ENCODE measurements at regions not wholly inside any gene's neighbourhood (a gene's known extent, or its start where the extent isn't known, plus 50 kb on each side); places are given as distances from the start of the nearest gene placed in this dataset.

GRCh38 chr10:44460416-44460815 lies 75.5 kb upstream of the CXCL12 start:
- TF ChIP-seq CTCF (IDR thresholded peaks at IDR 0.05; ENCODE audit: unreplicated experiment) = no peak
- H3K9me3 Mint-ChIP-seq (ENCODE audit: unreplicated experiment) = peaks cover 8% of the 10 kb centered on the region
- H3K4me1 Mint-ChIP-seq (ENCODE audit: insufficient read depth, unreplicated experiment) = peaks cover 27% of the 10 kb centered on the region
- no peak overlapping the region for H3K4me3 Mint-ChIP-seq (ENCODE audit: unreplicated experiment)
- ChIA-PET CTCF (no interaction called here), POLR2A (no interaction called here)
- H3K27me3 Mint-ChIP-seq (ENCODE audit: insufficient read depth, unreplicated experiment) = no peaks in the 10 kb centered on the region
- DNase-seq (ENCODE audit: unreplicated experiment) = peak; percentile 37
- H3K27ac Mint-ChIP-seq (ENCODE audit: low read depth, unreplicated experiment) = no peak overlapping the region
- no peaks in the 10 kb centered on the region for H3K36me3 Mint-ChIP-seq (ENCODE audit: insufficient read depth, unreplicated experiment)
- intact Hi-C loops (cut with micrococcal nuclease) = loop anchor here (10.0 kb wide), 2 partner anchors 344 to 394 kb away; no protein-coding TSS in a partner anchor
- no TSS peak for BruUV-seq (replicated peaks)

- ChIA-PET CTCF (interaction anchor here (0.7 kb wide), 1 partner anchor 10 kb away, joined by 3 read pairs; no protein-coding TSS in a partner anchor), POLR2A (interaction anchor here (0.7 kb wide), 1 partner anchor 185 kb away, joined by 3 read pairs; no protein-coding TSS in a partner anchor)
- Mint-ChIP-seq H3K4me3 (ENCODE audit: unreplicated experiment) (no peak overlapping the region), H3K27ac (ENCODE audit: low read depth, unreplicated experiment) (no peak overlapping the region), H3K27me3 (ENCODE audit: insufficient read depth, unreplicated experiment) (no peaks in the 10 kb centered on the region), H3K4me1 (ENCODE audit: insufficient read depth, unreplicated experiment) (peaks cover 27% of the 10 kb centered on the region), H3K36me3 (ENCODE audit: insufficient read depth, unreplicated experiment) (no peaks in the 10 kb centered on the region), H3K9me3 (ENCODE audit: unreplicated experiment) (no peaks in the 10 kb centered on the region)
- DNase-seq (ENCODE audit: unreplicated experiment) = peak; percentile 41
- intact Hi-C loops (cut with micrococcal nuclease) = loop anchor here (10.0 kb wide), 2 partner anchors 342 to 392 kb away; no protein-coding TSS in a partner anchor
- TF ChIP-seq CTCF (IDR thresholded peaks at IDR 0.05; ENCODE audit: unreplicated experiment) = no peak
- BruUV-seq (replicated peaks) = no TSS peak
Observed at GRCh38 chr10:44462338-44462914, 77.5 kb upstream of the CXCL12 start.

- Mint-ChIP-seq H3K27me3 (ENCODE audit: insufficient read depth, unreplicated experiment) (no peaks in the 10 kb centered on the region), H3K4me1 (ENCODE audit: insufficient read depth, unreplicated experiment) (peaks cover 27% of the 10 kb centered on the region), H3K27ac (ENCODE audit: low read depth, unreplicated experiment) (no peak overlapping the region), H3K36me3 (ENCODE audit: insufficient read depth, unreplicated experiment) (no peaks in the 10 kb centered on the region), H3K4me3 (ENCODE audit: unreplicated experiment) (no peak overlapping the region), H3K9me3 (ENCODE audit: unreplicated experiment) (no peaks in the 10 kb centered on the region)
- BruUV-seq (replicated peaks) = no TSS peak
- TF ChIP-seq CTCF (IDR thresholded peaks at IDR 0.05; ENCODE audit: unreplicated experiment) = no peak
- peak; percentile 41 for DNase-seq (ENCODE audit: unreplicated experiment)
- ChIA-PET CTCF (no interaction called here), POLR2A (no interaction called here)
- intact Hi-C loops (cut with micrococcal nuclease) = loop anchor here (10.0 kb wide), 2 partner anchors 341 to 391 kb away; no protein-coding TSS in a partner anchor
Observed at GRCh38 chr10:44463511-44464121, 78.7 kb upstream of the CXCL12 start.

- TF ChIP-seq CTCF (IDR thresholded peaks at IDR 0.05; ENCODE audit: unreplicated experiment) = no peak
- Mint-ChIP-seq H3K9me3 (ENCODE audit: unreplicated experiment) (no peaks in the 10 kb centered on the region), H3K36me3 (ENCODE audit: insufficient read depth, unreplicated experiment) (no peaks in the 10 kb centered on the region), H3K27ac (ENCODE audit: low read depth, unreplicated experiment) (no peak overlapping the region), H3K4me1 (ENCODE audit: insufficient read depth, unreplicated experiment) (peaks cover 27% of the 10 kb centered on the region), H3K4me3 (ENCODE audit: unreplicated experiment) (no peak overlapping the region), H3K27me3 (ENCODE audit: insufficient read depth, unreplicated experiment) (no peaks in the 10 kb centered on the region)
- intact Hi-C loops (cut with micrococcal nuclease) = loop anchor here (10.0 kb wide), 2 partner anchors 340 to 390 kb away; no protein-coding TSS in a partner anchor
- BruUV-seq (replicated peaks) = no TSS peak
- no peak for DNase-seq (ENCODE audit: unreplicated experiment)
- CTCF ChIA-PET = no interaction called here
- POLR2A ChIA-PET = no interaction called here
Observed at GRCh38 chr10:44464503-44464902, 79.6 kb upstream of the CXCL12 start.

Data from MCF 10A (cell line).